WI38 (cell line): ENCODE measurements at regions not wholly inside any gene's neighbourhood (a gene's known extent, or its start where the extent isn't known, plus 50 kb on each side); places are given as distances from the start of the nearest gene placed in this dataset.
A peak's percentile ranks its signal among the peaks of the same experiment; 100 is the strongest.

Experiments
- H3K4me3 ChIP-seq: 2 replicates; pipeline ENCODE4 v1.5.1; 2011; ENCODE audit warnings: low read depth, mild to moderate bottlenecking, control low read depth, low read length
- TF ChIP-seq, protein P1 (sequence below): IDR thresholded peaks from 2 replicates; pipeline ENCODE4 v1.5.1; 2012; ENCODE audit warnings: low read depth, mild to moderate bottlenecking, control low read depth, low read length

DNA sequence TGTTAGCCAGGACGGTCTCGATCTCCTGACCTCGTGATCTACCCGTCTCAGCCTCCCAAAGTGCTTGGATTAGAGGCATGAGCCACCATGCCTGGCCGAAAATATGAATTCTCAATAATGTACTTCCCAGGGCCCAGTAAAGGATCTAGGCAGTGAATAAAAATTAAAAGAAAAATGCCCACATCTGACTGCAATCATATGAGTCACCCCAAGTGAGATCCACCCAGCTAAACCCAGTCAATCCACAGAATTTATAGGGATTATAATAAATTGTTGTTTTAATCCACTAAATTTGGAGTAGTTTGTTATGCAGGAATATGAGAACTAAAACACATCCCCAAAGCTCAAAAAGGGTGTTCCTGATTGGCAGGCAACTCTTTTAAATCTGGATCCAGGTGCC, 93.5 kb upstream of the STK39 start:
- TF ChIP-seq, protein P1, sequence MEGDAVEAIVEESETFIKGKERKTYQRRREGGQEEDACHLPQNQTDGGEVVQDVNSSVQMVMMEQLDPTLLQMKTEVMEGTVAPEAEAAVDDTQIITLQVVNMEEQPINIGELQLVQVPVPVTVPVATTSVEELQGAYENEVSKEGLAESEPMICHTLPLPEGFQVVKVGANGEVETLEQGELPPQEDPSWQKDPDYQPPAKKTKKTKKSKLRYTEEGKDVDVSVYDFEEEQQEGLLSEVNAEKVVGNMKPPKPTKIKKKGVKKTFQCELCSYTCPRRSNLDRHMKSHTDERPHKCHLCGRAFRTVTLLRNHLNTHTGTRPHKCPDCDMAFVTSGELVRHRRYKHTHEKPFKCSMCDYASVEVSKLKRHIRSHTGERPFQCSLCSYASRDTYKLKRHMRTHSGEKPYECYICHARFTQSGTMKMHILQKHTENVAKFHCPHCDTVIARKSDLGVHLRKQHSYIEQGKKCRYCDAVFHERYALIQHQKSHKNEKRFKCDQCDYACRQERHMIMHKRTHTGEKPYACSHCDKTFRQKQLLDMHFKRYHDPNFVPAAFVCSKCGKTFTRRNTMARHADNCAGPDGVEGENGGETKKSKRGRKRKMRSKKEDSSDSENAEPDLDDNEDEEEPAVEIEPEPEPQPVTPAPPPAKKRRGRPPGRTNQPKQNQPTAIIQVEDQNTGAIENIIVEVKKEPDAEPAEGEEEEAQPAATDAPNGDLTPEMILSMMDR = no peak
- H3K4me3 ChIP-seq = no peak overlapping the region

DNA sequence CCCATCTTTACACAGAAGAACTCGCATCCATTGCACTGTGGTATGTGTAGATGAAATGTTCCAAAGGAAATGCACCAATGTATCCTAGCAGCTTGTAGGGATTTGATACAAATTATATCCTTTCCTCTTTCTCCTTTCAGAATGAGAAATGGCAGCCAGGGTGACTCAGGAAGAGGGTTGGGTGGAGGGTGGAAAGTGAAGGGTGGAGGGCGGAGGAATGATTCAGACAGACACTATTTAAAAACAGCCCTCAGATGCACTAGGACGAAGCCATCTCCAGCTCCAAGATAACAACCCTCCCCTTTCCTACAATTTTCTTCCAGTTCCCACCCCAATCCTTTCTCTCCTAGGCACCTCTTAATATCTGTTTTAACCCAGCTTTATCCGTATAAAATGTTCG, 96.2 kb upstream of the STK39 start:
- no peak overlapping the region for H3K4me3 ChIP-seq
- TF ChIP-seq, protein P1 = no peak

DNA sequence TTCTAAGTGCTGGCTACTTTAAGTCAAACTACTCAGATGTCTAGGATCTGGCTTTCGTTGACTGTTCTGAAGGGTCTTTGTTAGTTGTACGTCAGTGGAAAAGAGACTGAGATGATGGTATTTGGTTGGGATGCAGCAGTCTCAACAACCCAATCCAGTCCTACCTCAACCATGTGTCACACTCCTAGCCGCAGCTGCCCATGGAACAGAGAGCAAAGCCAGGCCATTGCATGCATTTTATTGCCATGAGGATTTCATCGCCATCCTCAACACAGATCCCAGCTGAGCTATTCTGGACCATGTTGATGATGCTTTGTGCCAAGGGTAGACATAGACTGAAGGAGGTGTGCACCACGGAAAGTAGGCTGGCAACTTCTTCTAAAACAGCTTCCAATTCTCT, 97.3 kb upstream of the STK39 start:
- TF ChIP-seq, protein P1 = no peak
- no peak overlapping the region for H3K4me3 ChIP-seq

DNA sequence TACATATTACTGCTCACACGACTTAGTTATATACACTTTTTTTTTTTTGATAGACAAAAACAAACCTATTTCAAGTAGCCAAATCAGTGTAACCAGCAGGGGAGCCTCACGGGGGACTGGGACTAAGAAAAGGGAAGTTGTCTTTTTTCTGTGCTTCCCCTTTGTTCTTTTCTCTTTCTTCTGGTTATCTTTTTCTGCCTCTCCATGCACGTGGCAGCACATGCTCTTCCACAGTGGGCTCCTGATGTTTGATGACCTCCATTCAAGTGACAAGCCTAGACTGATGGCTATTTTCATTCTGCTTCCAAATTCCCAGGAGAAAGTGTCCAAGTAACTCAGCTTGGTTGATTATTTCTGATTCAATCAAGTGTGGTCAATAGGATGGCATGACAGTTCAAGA, 98.2 kb upstream of the STK39 start:
- no peak overlapping the region for H3K4me3 ChIP-seq
- TF ChIP-seq, protein P1 = no peak

DNA sequence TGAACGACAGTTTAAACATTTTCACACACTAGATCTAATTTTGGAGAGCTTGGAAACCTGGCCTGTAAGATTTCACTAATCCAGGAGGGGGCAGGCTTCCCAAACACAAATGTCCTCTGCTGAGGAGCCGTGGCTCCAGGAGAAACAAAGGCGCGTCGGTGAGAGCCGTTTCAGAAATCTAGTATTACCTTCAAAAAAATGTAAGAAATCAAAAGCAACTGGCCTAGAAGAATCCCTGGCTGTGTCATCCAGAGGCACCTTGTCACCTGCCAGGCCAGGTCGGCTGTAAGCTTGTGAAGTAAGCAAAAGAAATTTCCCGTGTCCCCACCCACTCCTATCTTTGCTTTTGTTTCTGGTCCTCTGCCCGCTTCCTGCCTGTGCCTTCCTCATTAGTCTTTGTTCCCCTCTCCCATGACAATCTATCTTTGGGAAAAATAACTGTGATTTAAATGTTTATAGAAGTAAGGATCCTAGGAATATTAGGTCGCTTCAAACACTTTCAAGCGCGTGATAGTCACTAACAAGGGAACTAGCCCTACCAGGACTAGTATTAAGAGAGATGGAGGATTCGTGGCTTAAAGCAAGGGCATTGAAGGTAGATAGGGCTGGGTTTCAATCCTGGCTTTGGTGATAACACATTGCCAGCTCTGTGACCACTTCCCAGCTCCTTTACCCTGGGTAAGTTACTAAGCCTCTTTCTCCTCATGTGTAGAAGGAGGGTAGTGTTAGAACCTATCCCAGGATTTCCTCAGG, 99.5 kb upstream of the STK39 start:
- TF ChIP-seq, protein P1 = peak; percentile 64
- H3K4me3 ChIP-seq = peak overlapping the region; percentile 59

DNA sequence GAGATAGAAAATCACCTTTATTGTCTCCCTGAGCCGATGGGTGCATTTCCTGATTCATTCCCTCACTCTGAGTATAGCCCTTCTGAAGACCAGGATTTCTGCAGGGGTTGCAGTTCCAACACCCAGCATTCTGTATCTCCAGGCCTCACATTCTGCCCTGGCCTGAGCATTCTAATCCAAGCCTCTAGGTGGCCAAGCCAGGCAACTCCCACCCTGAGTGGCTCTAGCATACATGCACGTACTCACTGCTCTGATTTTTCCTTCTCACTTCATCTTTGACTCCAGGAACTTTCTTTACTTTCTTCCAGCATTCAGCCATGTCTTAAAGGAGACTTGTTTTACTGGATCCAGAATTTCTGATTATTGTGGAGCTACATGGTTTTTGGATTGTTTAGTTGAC, 100.7 kb upstream of the STK39 start:
- no peak overlapping the region for H3K4me3 ChIP-seq
- TF ChIP-seq, protein P1 = 0 out of 2 replicates have a peak, but pooled peaks have one; percentile 18

DNA sequence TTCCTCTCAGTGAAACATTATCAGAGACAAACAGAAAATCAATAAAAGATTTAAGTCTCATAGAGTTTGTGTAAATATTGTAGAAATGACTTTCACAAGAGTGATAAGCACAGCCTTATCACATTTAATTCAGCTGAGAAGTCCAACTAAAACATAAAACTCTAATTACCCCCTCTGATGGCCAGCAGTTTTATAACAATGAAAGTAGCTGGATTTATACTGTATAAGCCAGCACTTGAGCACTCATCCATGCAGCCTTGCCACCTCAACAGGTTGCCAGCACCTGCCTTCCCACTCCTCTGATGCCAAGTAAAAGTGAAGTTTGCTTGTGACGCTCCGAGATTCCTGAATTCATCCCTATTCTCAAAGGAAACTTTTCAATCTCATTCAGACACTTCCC, 103.0 kb upstream of the STK39 start:
- TF ChIP-seq, protein P1 = no peak
- H3K4me3 ChIP-seq = no peak overlapping the region
